ENCODE measurements at regions not wholly inside any gene's neighbourhood (a gene's known extent, or its start where the extent isn't known, plus 50 kb on each side); places are given as distances from the start of the nearest gene placed in this dataset.
"Not testable (repeated sequence)": the region's sequence is repeated elsewhere in the genome, so short reads cannot be mapped to it uniquely, and the experiment has no call there.

GRCh38 chr17:53490447-53490968 lies 332.2 kb upstream of the KIF2B start:
- DNase-seq (ENCODE audit: low spot score) = no peak

GRCh38 chr17:53483704-53484103 lies 339.0 kb upstream of the KIF2B start:
- no peak for DNase-seq (ENCODE audit: low spot score)

GRCh38 chr17:53475002-53475401 lies 347.7 kb upstream of the KIF2B start:
- DNase-seq (ENCODE audit: low spot score) = no peak

GRCh38 chr17:53472586-53472985 lies 350.1 kb upstream of the KIF2B start:
- DNase-seq (ENCODE audit: low spot score) = no peak

GRCh38 chr17:53471514-53471913 lies 351.2 kb upstream of the KIF2B start:
- DNase-seq (ENCODE audit: low spot score) = no peak

- DNase-seq (ENCODE audit: low spot score) = no peak
Observed at GRCh38 chr17:53470626-53471025, 352.1 kb upstream of the KIF2B start.

- DNase-seq (ENCODE audit: low spot score) = no peak
Observed at GRCh38 chr17:53466733-53467132, 356.0 kb upstream of the KIF2B start.

GRCh38 chr17:53464396-53464795 lies 358.3 kb upstream of the KIF2B start:
- DNase-seq (ENCODE audit: low spot score) = not testable (repeated sequence)

GRCh38 chr17:53463363-53463762 lies 359.4 kb upstream of the KIF2B start:
- DNase-seq (ENCODE audit: low spot score) = no peak

GRCh38 chr17:53462393-53462811 lies 360.3 kb upstream of the KIF2B start:
- no peak for DNase-seq (ENCODE audit: low spot score)

GRCh38 chr17:53455943-53456342 lies 366.8 kb upstream of the KIF2B start:
- DNase-seq (ENCODE audit: low spot score) = not testable (repeated sequence)

GRCh38 chr17:53454337-53454736 lies 368.4 kb upstream of the KIF2B start:
- no peak for DNase-seq (ENCODE audit: low spot score)

GRCh38 chr17:53449324-53449723 lies 373.4 kb upstream of the KIF2B start:
- DNase-seq (ENCODE audit: low spot score) = no peak

GRCh38 chr17:53428913-53429312 lies 393.8 kb upstream of the KIF2B start:
- DNase-seq (ENCODE audit: low spot score) = no peak

GRCh38 chr17:53426505-53426904 lies 396.2 kb upstream of the KIF2B start:
- no peak for DNase-seq (ENCODE audit: low spot score)

GRCh38 chr17:53420035-53420641 lies 402.6 kb upstream of the KIF2B start:
- DNase-seq (ENCODE audit: low spot score) = no peak

- no peak for DNase-seq (ENCODE audit: low spot score)
Observed at GRCh38 chr17:53409588-53409987, 413.1 kb upstream of the KIF2B start.

- no peak for DNase-seq (ENCODE audit: low spot score)
Observed at GRCh38 chr17:53406907-53407306, 415.8 kb upstream of the KIF2B start.

GRCh38 chr17:53391197-53391596 lies 431.5 kb upstream of the KIF2B start:
- no peak for DNase-seq (ENCODE audit: low spot score)

- DNase-seq (ENCODE audit: low spot score) = no peak
Observed at GRCh38 chr17:53390575-53390974, 432.2 kb upstream of the KIF2B start.

- DNase-seq (ENCODE audit: low spot score) = no peak
Observed at GRCh38 chr17:53387745-53388144, 435.0 kb upstream of the KIF2B start.

GRCh38 chr17:53353919-53354351 lies 468.8 kb upstream of the KIF2B start:
- DNase-seq (ENCODE audit: low spot score) = no peak

GRCh38 chr17:53344778-53345177 lies 477.9 kb upstream of the KIF2B start:
- no peak for DNase-seq (ENCODE audit: low spot score)

GRCh38 chr17:53336281-53336680 lies 486.4 kb upstream of the KIF2B start:
- no peak for DNase-seq (ENCODE audit: low spot score)
